ENCODE measurements at regions not wholly inside any gene's neighbourhood (a gene's known extent, or its start where the extent isn't known, plus 50 kb on each side); places are given as distances from the start of the nearest gene placed in this dataset.

- H3K27me3 ChIP-seq (ENCODE audit: low read length): no peaks in the 10 kb centered on the region
- no peak overlapping the region for H3K9ac ChIP-seq (ENCODE audit: low read length)
- H3K79me2 ChIP-seq (ENCODE audit: insufficient read depth, low read length): no peaks in the 10 kb centered on the region
- TF ChIP-seq EZH2phosphoT487 (conservative IDR thresholded peaks at IDR 0.05; ENCODE audit: low read length) (no peak), CTCF (IDR thresholded peaks at IDR 0.05; ENCODE audit: insufficient read depth, low read length, poor library complexity, severe bottlenecking) (no peak)
- H3K9me3 ChIP-seq (ENCODE audit: insufficient read depth, low read length): no peaks in the 10 kb centered on the region
- H3K4me3 ChIP-seq (ENCODE audit: insufficient read depth, low read length, poor library complexity, severe bottlenecking): no peak overlapping the region
- H4K20me1 ChIP-seq (ENCODE audit: low read depth, low read length): no peaks in the 10 kb centered on the region
- no peaks in the 10 kb centered on the region for H3K9me2 ChIP-seq (replicated peaks; ENCODE audit: insufficient read depth, low read length)
- H2AFZ ChIP-seq (ENCODE audit: low read depth, low read length, severe bottlenecking): no peak overlapping the region
- no peaks in the 10 kb centered on the region for H3F3A ChIP-seq (ENCODE audit: insufficient read depth)
- H3K36me3 ChIP-seq (ENCODE audit: low read length): no peaks in the 10 kb centered on the region
- H3K4me2 ChIP-seq (ENCODE audit: low read depth, low read length, poor library complexity, severe bottlenecking): no peak overlapping the region
- no peak overlapping the region for H3K27ac ChIP-seq (ENCODE audit: low read depth, low read length)
These were observed 73.3 kb upstream of the MTPN start for GRCh38 chr7:136050462-136050847.

GRCh38 chr7:136049818-136050461 is 72.8 kb upstream of the MTPN start:
- Histone ChIP-seq H2AFZ (ENCODE audit: low read depth, low read length, severe bottlenecking) (no peak overlapping the region), H3K27ac (ENCODE audit: low read depth, low read length) (no peak overlapping the region), H3K27me3 (ENCODE audit: low read length) (no peaks in the 10 kb centered on the region), H3K9me2 (replicated peaks; ENCODE audit: insufficient read depth, low read length) (no peaks in the 10 kb centered on the region), H3K4me3 (ENCODE audit: insufficient read depth, low read length, poor library complexity, severe bottlenecking) (no peak overlapping the region), H3K36me3 (ENCODE audit: low read length) (no peaks in the 10 kb centered on the region), H3K79me2 (ENCODE audit: insufficient read depth, low read length) (no peaks in the 10 kb centered on the region), H3K9me3 (ENCODE audit: insufficient read depth, low read length) (no peaks in the 10 kb centered on the region), H3K9ac (ENCODE audit: low read length) (no peak overlapping the region), H3F3A (ENCODE audit: insufficient read depth) (no peaks in the 10 kb centered on the region), H3K4me2 (ENCODE audit: low read depth, low read length, poor library complexity, severe bottlenecking) (no peak overlapping the region), H4K20me1 (ENCODE audit: low read depth, low read length) (no peaks in the 10 kb centered on the region)
- no peak for TF ChIP-seq CTCF (IDR thresholded peaks at IDR 0.05; ENCODE audit: insufficient read depth, low read length, poor library complexity, severe bottlenecking)
- no peak for TF ChIP-seq EZH2phosphoT487 (conservative IDR thresholded peaks at IDR 0.05; ENCODE audit: low read length)

- no peak overlapping the region for H3K4me3 ChIP-seq (ENCODE audit: insufficient read depth, low read length, poor library complexity, severe bottlenecking)
- no peaks in the 10 kb centered on the region for H3K36me3 ChIP-seq (ENCODE audit: low read length)
- no peaks in the 10 kb centered on the region for H4K20me1 ChIP-seq (ENCODE audit: low read depth, low read length)
- TF ChIP-seq EZH2phosphoT487 (conservative IDR thresholded peaks at IDR 0.05; ENCODE audit: low read length) (no peak), CTCF (IDR thresholded peaks at IDR 0.05; ENCODE audit: insufficient read depth, low read length, poor library complexity, severe bottlenecking) (no peak)
- H3K27ac ChIP-seq (ENCODE audit: low read depth, low read length): no peak overlapping the region
- H3K27me3 ChIP-seq (ENCODE audit: low read length): no peaks in the 10 kb centered on the region
- H2AFZ ChIP-seq (ENCODE audit: low read depth, low read length, severe bottlenecking): no peak overlapping the region
- no peaks in the 10 kb centered on the region for H3K9me2 ChIP-seq (replicated peaks; ENCODE audit: insufficient read depth, low read length)
- H3K9me3 ChIP-seq (ENCODE audit: insufficient read depth, low read length): no peaks in the 10 kb centered on the region
- no peak overlapping the region for H3K4me2 ChIP-seq (ENCODE audit: low read depth, low read length, poor library complexity, severe bottlenecking)
- no peaks in the 10 kb centered on the region for H3F3A ChIP-seq (ENCODE audit: insufficient read depth)
- no peaks in the 10 kb centered on the region for H3K79me2 ChIP-seq (ENCODE audit: insufficient read depth, low read length)
- no peak overlapping the region for H3K9ac ChIP-seq (ENCODE audit: low read length)
These were observed 72.0 kb upstream of the MTPN start for GRCh38 chr7:136049117-136049516.
